GM12892 (cell line): ENCODE measurements at regions not wholly inside any gene's neighbourhood (a gene's known extent, or its start where the extent isn't known, plus 50 kb on each side); places are given as distances from the start of the nearest gene placed in this dataset.

Source experiments
- DNase-seq: peaks from one replicate; pipeline ENCODE4 v3.0.0; 2011; ENCODE audit not compliant: insufficient read length
- FAIRE-seq: peaks from 2 replicates; lab custom pipeline; 2011; peaks lifted over from hg19 to GRCh38; lab: Jason Lieb, UNC
- POLR2A ChIP-seq: IDR thresholded peaks from 2 replicates; pipeline ENCODE4 v1.6.1; 2011; ENCODE audit warnings: low read depth, low read length, control low read depth
- POLR2AphosphoS5 ChIP-seq: IDR thresholded peaks from 2 replicates; pipeline ENCODE4 v1.6.1; 2011; ENCODE audit warnings: low read depth, low read length, control low read depth
- TAF1 ChIP-seq: IDR thresholded peaks from 2 replicates; pipeline ENCODE4 v1.6.1; 2011; ENCODE audit warnings: low read depth, mild to moderate bottlenecking, control low read depth, low read length, borderline replicate concordance

DNA sequence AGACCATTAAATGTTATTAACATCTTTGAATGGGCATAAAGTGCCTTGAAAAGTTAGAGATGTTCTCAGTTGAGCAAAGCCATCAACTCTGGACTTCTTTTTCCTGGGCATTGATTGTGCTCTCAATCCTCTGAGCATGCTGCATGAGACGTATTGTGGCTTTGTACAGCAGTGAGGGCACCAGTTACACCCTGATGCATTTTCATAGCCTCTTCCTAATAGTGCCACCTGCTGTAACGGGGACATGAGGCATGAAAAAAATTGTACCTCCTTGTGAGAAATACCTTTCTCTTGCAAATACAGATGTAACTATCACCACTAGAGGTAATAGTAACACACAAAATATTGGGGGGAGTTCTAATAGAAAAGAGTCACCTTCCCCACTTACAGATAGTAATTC lies 697.5 kb downstream of the TMEM182 start:
- FAIRE-seq (no peak), DNase-seq (no peak)
- TF ChIP-seq POLR2A (no peak), TAF1 (no peak), POLR2AphosphoS5 (no peak)

DNA sequence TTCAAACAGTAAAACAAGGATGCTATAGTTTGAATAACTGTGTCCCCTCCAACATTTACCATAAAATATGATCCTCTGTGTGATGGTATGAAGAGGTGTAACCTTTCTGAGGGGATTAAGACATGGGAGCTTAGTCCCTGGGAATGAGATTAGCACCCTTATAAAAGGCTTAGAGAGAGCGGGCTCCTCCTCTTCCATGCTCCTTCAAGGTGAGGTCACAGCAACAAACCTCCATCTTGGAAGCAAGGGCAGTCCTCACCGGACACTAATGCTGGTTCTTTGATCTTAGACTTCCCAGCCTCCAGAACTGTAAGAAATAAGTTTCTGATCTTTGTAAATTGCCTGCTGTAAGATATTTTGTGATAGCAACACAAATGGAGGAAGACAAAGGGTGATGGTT lies 700.3 kb downstream of the TMEM182 start:
- no peak for FAIRE-seq
- no peak for DNase-seq
- no peak for TF ChIP-seq POLR2AphosphoS5
- no peak for TF ChIP-seq TAF1
- no peak for TF ChIP-seq POLR2A

- FAIRE-seq (no peak), DNase-seq (no peak)
- TF ChIP-seq TAF1 (no peak), POLR2AphosphoS5 (no peak), POLR2A (no peak)
Measured at GRCh38 chr2:103462712-103463111, 700.9 kb downstream of the TMEM182 start.

- DNase-seq (no peak), FAIRE-seq (no peak)
- TF ChIP-seq POLR2A (no peak), POLR2AphosphoS5 (no peak), TAF1 (no peak)
Measured at GRCh38 chr2:103464831-103465230, 703.0 kb downstream of the TMEM182 start.

DNA sequence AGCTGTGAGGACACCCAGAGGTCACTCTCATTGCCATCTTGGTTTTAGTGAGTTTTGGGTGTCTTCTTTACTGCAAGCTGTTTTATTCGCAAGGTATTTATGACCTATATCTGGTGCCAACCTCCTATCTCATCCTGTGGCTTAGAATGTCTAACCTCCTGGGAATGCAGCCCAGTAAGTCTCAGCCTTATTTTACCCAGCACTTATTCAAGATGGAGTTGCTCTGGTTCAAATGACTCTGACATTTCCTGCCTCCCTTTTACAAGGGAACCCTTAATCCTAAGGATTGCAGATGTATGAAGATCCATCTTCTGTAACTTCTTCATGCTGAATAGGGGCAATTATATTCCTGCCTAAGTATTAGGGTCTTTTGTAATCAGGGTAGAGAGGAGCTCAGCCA lies 708.0 kb downstream of the TMEM182 start:
- no peak for TF ChIP-seq POLR2A
- no peak for TF ChIP-seq POLR2AphosphoS5
- no peak for TF ChIP-seq TAF1
- FAIRE-seq (no peak), DNase-seq (no peak)

- TF ChIP-seq POLR2AphosphoS5: no peak
- no peak for TF ChIP-seq POLR2A
- no peak for TF ChIP-seq TAF1
- FAIRE-seq (no peak), DNase-seq (no peak)
Measured at GRCh38 chr2:103484906-103485305, 723.1 kb downstream of the TMEM182 start.

DNA sequence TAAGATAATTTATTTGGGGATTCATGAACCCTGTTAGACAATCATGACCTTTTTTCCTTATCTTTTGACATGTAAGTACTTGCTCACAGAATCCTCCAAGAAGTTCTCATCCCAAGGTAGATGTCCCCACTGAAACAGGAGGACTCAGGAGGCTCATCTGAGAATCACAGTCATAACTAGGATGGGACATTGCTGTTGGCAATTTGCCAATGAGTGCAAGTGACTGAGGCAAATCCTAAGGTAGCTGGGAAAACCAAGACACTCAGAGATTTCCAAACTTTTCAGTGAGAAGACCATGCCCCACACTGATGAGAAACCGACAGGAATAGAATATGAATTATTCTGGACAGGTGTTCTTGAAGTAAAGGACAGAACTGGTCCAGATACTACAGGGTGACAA lies 735.0 kb downstream of the TMEM182 start:
- DNase-seq (no peak), FAIRE-seq (no peak)
- no peak for TF ChIP-seq POLR2AphosphoS5
- TF ChIP-seq POLR2A: no peak
- no peak for TF ChIP-seq TAF1

- FAIRE-seq: no peak
Measured at GRCh38 chr2:103506812-103507211, 745.0 kb downstream of the TMEM182 start.

GRCh38 chr2:103512442-103512841 lies 750.6 kb downstream of the TMEM182 start:
- no peak for DNase-seq
- FAIRE-seq: no peak
- TF ChIP-seq TAF1 (no peak), POLR2A (no peak), POLR2AphosphoS5 (no peak)

More at GRCh38 chr2:103506812-103507211, 745.0 kb downstream of the TMEM182 start:
- DNase-seq: no peak
- TF ChIP-seq POLR2AphosphoS5 (no peak), TAF1 (no peak), POLR2A (no peak)

DNA sequence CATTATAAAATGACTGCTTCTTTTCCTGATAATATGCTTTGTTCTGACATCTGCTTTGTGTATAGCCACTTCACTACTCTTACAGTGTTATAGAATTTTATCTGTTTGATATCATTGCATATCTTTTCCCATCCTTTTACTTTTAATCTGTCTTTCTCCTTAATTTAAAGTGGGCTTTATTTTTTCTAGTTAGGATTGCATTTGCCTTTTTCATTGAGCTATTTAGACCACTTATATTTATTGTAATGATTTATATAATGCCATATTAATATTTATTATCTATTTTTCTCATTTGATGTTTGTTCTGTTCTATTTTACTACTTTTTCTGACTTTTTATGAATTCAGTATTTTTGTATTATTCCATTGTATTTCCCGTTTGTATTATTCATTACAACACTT lies 758.7 kb downstream of the TMEM182 start:
- DNase-seq: no peak
- no peak for FAIRE-seq
- TF ChIP-seq POLR2A (no peak), POLR2AphosphoS5 (no peak), TAF1 (no peak)

DNA sequence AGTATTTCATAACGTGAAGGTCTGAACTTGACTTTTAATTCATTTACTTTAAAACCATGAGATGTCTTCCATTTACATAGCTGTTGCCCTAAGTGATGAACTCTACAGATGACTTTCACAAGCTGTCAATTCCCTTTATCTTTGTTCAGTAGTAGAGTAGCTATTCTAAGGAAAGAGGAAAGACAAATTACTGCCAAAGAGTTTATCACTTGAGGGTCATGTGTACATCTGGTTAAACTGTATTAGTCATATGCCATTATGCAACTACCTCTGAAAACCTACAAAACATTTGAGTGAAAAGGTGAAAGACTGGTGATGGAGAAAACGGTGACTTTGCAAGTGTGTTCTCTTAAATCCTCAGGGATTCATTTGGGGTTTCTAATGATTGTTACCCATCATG lies 763.9 kb downstream of the TMEM182 start:
- no peak for FAIRE-seq

DNA sequence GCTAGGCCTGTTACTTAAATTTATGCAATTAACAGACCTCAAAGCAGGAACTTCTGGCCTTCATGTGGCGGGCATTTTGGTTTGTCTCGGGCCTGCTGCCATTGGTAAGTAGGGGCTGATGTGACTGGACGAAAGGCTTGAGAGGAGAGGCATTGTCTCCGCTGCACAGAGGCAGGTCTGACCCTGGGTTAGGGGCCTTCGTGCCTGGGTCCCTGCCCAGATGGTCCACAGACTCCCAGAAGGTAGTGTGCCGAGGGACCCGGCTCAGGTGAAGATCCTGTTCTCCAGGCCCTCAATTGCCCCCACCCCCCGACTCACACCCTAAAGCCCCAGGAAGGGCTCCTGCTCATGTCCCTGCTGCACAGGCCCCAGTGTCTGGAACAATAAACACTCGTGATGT lies 764.9 kb downstream of the TMEM182 start:
- no peak for FAIRE-seq
- TF ChIP-seq TAF1 (no peak), POLR2AphosphoS5 (no peak), POLR2A (no peak)
- DNase-seq: no peak

More for the DNA sequence above, 763.9 kb downstream of the TMEM182 start:
- TF ChIP-seq POLR2AphosphoS5: no peak
- TF ChIP-seq POLR2A: no peak
- no peak for TF ChIP-seq TAF1
- DNase-seq: no peak

GRCh38 chr2:103527278-103527677 lies 765.4 kb downstream of the TMEM182 start:
- no peak for FAIRE-seq
- TF ChIP-seq TAF1: no peak
- no peak for TF ChIP-seq POLR2A
- no peak for TF ChIP-seq POLR2AphosphoS5
- DNase-seq: no peak
